A549 (cell line): ENCODE measurements at regions not wholly inside any gene's neighbourhood (a gene's known extent, or its start where the extent isn't known, plus 50 kb on each side); places are given as distances from the start of the nearest gene placed in this dataset.

Experiments
- ATAC-seq, 2 experiments: fragments of 200-7000 bp in 1 of 2; fragments of >200 bp in 1 of 2; cut with Nextera tagmentation in 1 of 2; cut with Tn5 transposase in 1 of 2; 3 replicates each; pipeline versions ENCODE4 v1.8.0 to v1.9.1; 2018 to 2020; ENCODE audit warnings: mild to moderate bottlenecking in 1 of 2, moderate library complexity in 1 of 2
- CTCF ChIA-PET: fragments of 300-600 bp; sonication (Branson Sonifier 250); formaldehyde crosslinking; extraction: SDS; loops from one replicate; lab custom pipeline; 2021; ENCODE audit warnings: antibody characterized with exemption, inconsistent platforms; lab: Yijun Ruan, JAX
- POLR2A ChIA-PET: fragments of 350-600 bp; formaldehyde crosslinking; extraction: SDS; loops from one replicate; lab custom pipeline; 2021; ENCODE audit warnings: antibody characterized with exemption, inconsistent platforms; lab: Yijun Ruan, JAX
- DNase-seq, 2 experiments: peaks; one replicate each; pipeline versions ENCODE4 v3.0.0 to v3.0.0-alpha.2; 2011 to 2016; ENCODE audit warnings: low read depth in 1 of 2, low spot score in 1 of 2
- FAIRE-seq: peaks from 2 replicates; lab custom pipeline; 2011; peaks lifted over from hg19 to GRCh38; lab: Jason Lieb, UNC
- H3K27ac ChIP-seq, 2 experiments: fragments of >200 bp; sonication (Bioruptor Twin); formaldehyde crosslinking; 3 replicates each; pipeline ENCODE4 v1.5.1; 2016 to 2017
- H3K4me1 ChIP-seq: fragments of >200 bp; sonication (Bioruptor Twin); formaldehyde crosslinking; 3 replicates; pipeline ENCODE4 v1.6.1; 2016
- H3K4me2 ChIP-seq: fragments of >200 bp; sonication (Bioruptor Twin); formaldehyde crosslinking; 3 replicates; pipeline ENCODE4 v1.6.1; 2016
- H3K4me3 ChIP-seq: fragments of >200 bp; sonication (Bioruptor Twin); formaldehyde crosslinking; 3 replicates; pipeline ENCODE4 v1.5.1; 2016
- H3K9me3 ChIP-seq: fragments of >200 bp; sonication (Bioruptor Twin); formaldehyde crosslinking; 3 replicates; pipeline ENCODE4 v1.6.1; 2016
- ATOH8 ChIP-seq: fragments of 250-450 bp; sonication (Bioruptor Pico); IDR thresholded peaks from 2 replicates; pipeline ENCODE4 v1.5.0; 2020; ENCODE audit warnings: low read depth, mild to moderate bottlenecking, moderate library complexity
- BCL3 ChIP-seq: fragments of >200 bp; sonication (Bioruptor Twin); formaldehyde crosslinking; IDR thresholded peaks from 3 replicates; pipeline ENCODE4 v1.6.1; 2016
- BHLHE40 ChIP-seq: IDR thresholded peaks from 2 replicates; pipeline ENCODE4 v1.6.1; 2012; ENCODE audit warnings: low read depth, low read length, inconsistent platforms
- CBX2 ChIP-seq: fragments of 200-600 bp; sonication (generic); IDR thresholded peaks from 2 replicates; pipeline ENCODE4 v1.6.1; 2016; ENCODE audit warnings: low read depth, mild to moderate bottlenecking, borderline replicate concordance
- CBX8 ChIP-seq: fragments of 200-600 bp; sonication (generic); IDR thresholded peaks from 2 replicates; pipeline ENCODE4 v1.6.1; 2016
- CEBPB ChIP-seq, 2 experiments: fragments of >200 bp in 1 of 2; sonication (Bioruptor Twin) in 1 of 2; formaldehyde crosslinking in 1 of 2; IDR thresholded peaks; 2 replicates each; pipeline ENCODE4 v1.6.1; 2012 to 2016
- CHD4 ChIP-seq: fragments of 200-600 bp; sonication (generic); IDR thresholded peaks from 2 replicates; pipeline ENCODE4 v1.6.1; 2016; ENCODE audit warnings: antibody characterized with exemption, mild to moderate bottlenecking, borderline replicate concordance
- EHF ChIP-seq: fragments of 250-450 bp; sonication (Bioruptor Pico); IDR thresholded peaks from 2 replicates; pipeline ENCODE4 v1.5.0; 2020; ENCODE audit warnings: mild to moderate bottlenecking
- ELK1 ChIP-seq: fragments of 150-350 bp; IDR thresholded peaks from 2 replicates; pipeline ENCODE4 v1.6.1; 2014; ENCODE audit warnings: low read depth, mild to moderate bottlenecking, low read length
- EP300 ChIP-seq, 2 experiments: fragments of >200 bp; sonication (Bioruptor Twin); formaldehyde crosslinking; IDR thresholded peaks; 2 replicates in 1 of 2; 3 replicates in 1 of 2; pipeline ENCODE4 v1.6.1; 2016 to 2017
- FOSB ChIP-seq: fragments of 250-450 bp; sonication (Bioruptor Pico); IDR thresholded peaks from 2 replicates; pipeline ENCODE4 v1.5.0; 2020; ENCODE audit warnings: mild to moderate bottlenecking, moderate library complexity
- FOXS1 ChIP-seq: fragments of 250-450 bp; sonication (Bioruptor Pico); IDR thresholded peaks from 2 replicates; pipeline ENCODE4 v1.5.0; 2020; ENCODE audit warnings: mild to moderate bottlenecking, moderate library complexity
- HOXA7 ChIP-seq: fragments of 250-450 bp; sonication (Bioruptor Pico); IDR thresholded peaks from 2 replicates; pipeline ENCODE4 v1.5.0; 2020; ENCODE audit warnings: mild to moderate bottlenecking, moderate library complexity
- HOXB13 ChIP-seq: fragments of 250-450 bp; sonication (Bioruptor Pico); IDR thresholded peaks from 2 replicates; pipeline ENCODE4 v1.5.0; 2020; ENCODE audit warnings: low read depth, mild to moderate bottlenecking, moderate library complexity
- KDM1A ChIP-seq: fragments of 200-600 bp; sonication (generic); IDR thresholded peaks from 2 replicates; pipeline ENCODE4 v1.6.1; 2016; ENCODE audit warnings: low read depth, mild to moderate bottlenecking
- KDM5A ChIP-seq: fragments of 200-600 bp; sonication (generic); IDR thresholded peaks from 2 replicates; pipeline ENCODE4 v1.6.1; 2016; ENCODE audit warnings: antibody characterized with exemption, mild to moderate bottlenecking
- MAZ ChIP-seq: fragments of 150-350 bp; IDR thresholded peaks from 2 replicates; pipeline ENCODE4 v1.6.1; 2014; ENCODE audit warnings: antibody characterized with exemption, low read depth, low read length, borderline replicate concordance
- MYC ChIP-seq: IDR thresholded peaks from 2 replicates; pipeline ENCODE4 v1.6.1; 2012; ENCODE audit warnings: mild to moderate bottlenecking, inconsistent platforms, low read length, improper control_type of control experiment, borderline replicate concordance
- NR3C1 ChIP-seq: fragments of >200 bp; sonication (Bioruptor Twin); formaldehyde crosslinking; IDR thresholded peaks from 3 replicates; pipeline ENCODE4 v1.6.1; 2017
- POLR2A ChIP-seq: IDR thresholded peaks from 2 replicates; pipeline ENCODE4 v1.6.1; 2012; ENCODE audit warnings: mild to moderate bottlenecking, low read length
- POLR2AphosphoS2 ChIP-seq: conservative IDR thresholded peaks from 2 replicates; pipeline ENCODE4 v1.6.1; 2012; ENCODE audit warnings: low read length, improper control_type of control experiment, inconsistent platforms
- RARB ChIP-seq: fragments of 250-450 bp; sonication (Bioruptor Pico); IDR thresholded peaks from 2 replicates; pipeline ENCODE4 v1.8.0; 2021; ENCODE audit warnings: mild to moderate bottlenecking, moderate library complexity
- RFX5 ChIP-seq: fragments of 450-650 bp; IDR thresholded peaks from 2 replicates; pipeline ENCODE4 v1.7.1; 2014; ENCODE audit warnings: antibody characterized with exemption, mild to moderate bottlenecking, moderate library complexity
- RNF2 ChIP-seq: fragments of 200-600 bp; sonication (generic); IDR thresholded peaks from 2 replicates; pipeline ENCODE4 v1.6.1; 2016; ENCODE audit warnings: low read depth, mild to moderate bottlenecking, antibody characterized with exemption, moderate library complexity, borderline replicate concordance
- SREBF2 ChIP-seq: fragments of 450-650 bp; IDR thresholded peaks from 2 replicates; pipeline ENCODE4 v1.6.1; 2014; ENCODE audit warnings: mild to moderate bottlenecking, moderate library complexity
- USF2 ChIP-seq: fragments of 450-650 bp; IDR thresholded peaks from 2 replicates; pipeline ENCODE4 v1.6.1; 2014; ENCODE audit warnings: antibody characterized with exemption
- ZC3H11A ChIP-seq: fragments of 450-650 bp; IDR thresholded peaks from 2 replicates; pipeline ENCODE4 v1.6.1; 2014; ENCODE audit warnings: antibody characterized with exemption, mild to moderate bottlenecking
- ZFP36 ChIP-seq: fragments of 450-650 bp; IDR thresholded peaks from 2 replicates; pipeline ENCODE4 v1.6.1; 2014; ENCODE audit warnings: borderline replicate concordance; ENCODE audit not compliant: partially characterized antibody
- WGBS: methylation state at CpG from one replicate; pipeline ENCODE4 v1.1.6; 2017; ENCODE audit errors: missing lambda C conversion rate; 5-methylcytosine and 5-hydroxymethylcytosine counted together

- ChIA-PET CTCF (no interaction called here), POLR2A (no interaction called here)
- no peaks in the 10 kb centered on the region for H3K9me3 ChIP-seq
- 83% methylated on average over 2 of the region's 2 CpGs for whole genome bisulfite sequencing
- no peak overlapping the region for H3K4me2 ChIP-seq
- H3K27ac ChIP-seq, result no peak overlapping the region
- ATAC-seq, result no peak
- DNase-seq, result no peak
- no peaks in the 10 kb centered on the region for H3K4me1 ChIP-seq
- FAIRE-seq, result no peak
- H3K4me3 ChIP-seq, result no peak overlapping the region
- TF ChIP-seq SREBF2, result no peak
- TF ChIP-seq USF2, result no peak
- no peak for TF ChIP-seq POLR2AphosphoS2
- TF ChIP-seq POLR2A, result no peak
- no peak for TF ChIP-seq MYC
- no peak for TF ChIP-seq FOXS1 (CRISPR knock-in tag)
- no peak for TF ChIP-seq HOXA7 (CRISPR knock-in tag)
- no peak for TF ChIP-seq BHLHE40
- TF ChIP-seq FOSB (CRISPR knock-in tag), result no peak
- no peak for TF ChIP-seq EP300 (IDR thresholded peaks at IDR 0.05)
- no peak for TF ChIP-seq CHD4
- no peak for TF ChIP-seq ZC3H11A
- TF ChIP-seq CEBPB (IDR thresholded peaks at IDR 0.05), result no peak
- TF ChIP-seq CBX8, result no peak
- TF ChIP-seq NR3C1, result no peak
- no peak for TF ChIP-seq KDM5A
- TF ChIP-seq ZFP36, result no peak
Observed at GRCh38 chr1:60894741-60895140, 187.6 kb upstream of the NFIA start.

- Histone ChIP-seq H3K27ac (no peak overlapping the region), H3K4me2 (no peak overlapping the region), H3K4me1 (no peaks in the 10 kb centered on the region), H3K4me3 (no peak overlapping the region), H3K9me3 (no peaks in the 10 kb centered on the region)
- ChIA-PET POLR2A (no interaction called here), CTCF (no interaction called here)
- no peak for TF ChIP-seq HOXA7 (CRISPR knock-in tag)
- TF ChIP-seq HOXB13 (CRISPR knock-in tag), result no peak
- TF ChIP-seq ZFP36, result no peak
- no peak for TF ChIP-seq MAZ
- no peak for TF ChIP-seq EHF (CRISPR knock-in tag)
- TF ChIP-seq CHD4, result no peak
- no peak for TF ChIP-seq RNF2
- no peak for TF ChIP-seq ATOH8 (CRISPR knock-in tag)
- TF ChIP-seq POLR2AphosphoS2, result no peak
- TF ChIP-seq KDM1A, result no peak
- no peak for TF ChIP-seq ZC3H11A
- TF ChIP-seq CBX2, result no peak
- no peak for TF ChIP-seq RFX5
- TF ChIP-seq BCL3, result no peak
- no peak for TF ChIP-seq CEBPB (IDR thresholded peaks at IDR 0.05)
- no peak for TF ChIP-seq CBX8
- no peak for TF ChIP-seq ELK1
- TF ChIP-seq RARB (CRISPR knock-in tag), result no peak
- no peak for TF ChIP-seq NR3C1
- no peak for FAIRE-seq
- no peak for DNase-seq
- ATAC-seq, result no peak
- WGBS, result 67% methylated on average over 3 of the region's 3 CpGs
Observed at GRCh38 chr1:60894130-60894529, 188.2 kb upstream of the NFIA start.
